OCI-LY3 (cell line): ENCODE measurements at regions not wholly inside any gene's neighbourhood (a gene's known extent, or its start where the extent isn't known, plus 50 kb on each side); places are given as distances from the start of the nearest gene placed in this dataset.

Experiments used
- H2AFZ ChIP-seq: fragments of 200-600, 300-600 bp; shearing (Covaris generic); 2 replicates; pipeline ENCODE4 v1.6.0; 2014; ENCODE audit warnings: antibody characterized with exemption, low read depth, low read length
- H3K27ac ChIP-seq: fragments of 200-600, 300-600 bp; sonication (generic); 2 replicates; pipeline ENCODE4 v1.5.1; 2014; ENCODE audit warnings: mild to moderate bottlenecking, low read length, moderate library complexity, mixed read lengths
- H3K27me3 ChIP-seq: fragments of 200-600, 300-600 bp; sonication (generic); 2 replicates; pipeline ENCODE4 v1.6.1; 2014; ENCODE audit warnings: low read depth, low read length, mixed read lengths
- H3K36me3 ChIP-seq: fragments of 200-600, 300-600 bp; sonication (generic); replicated peaks from 2 replicates; pipeline ENCODE3; 2014; ENCODE audit warnings: low read depth, low read length, mixed read lengths
- H3K4me1 ChIP-seq: fragments of 300-600, 200-600 bp; sonication (generic); 2 replicates; pipeline ENCODE4 v1.6.1; 2014; ENCODE audit warnings: low read length, mixed read lengths
- H3K4me2 ChIP-seq: fragments of 200-600, 300-600 bp; sonication (generic); 2 replicates; pipeline ENCODE4 v1.6.1; 2014; ENCODE audit warnings: low read length, mixed read lengths
- H3K4me3 ChIP-seq: fragments of 300-600, 200-600 bp; sonication (generic); 2 replicates; pipeline ENCODE4 v1.5.1; 2014; ENCODE audit warnings: antibody characterized with exemption, mild to moderate bottlenecking, low read length, moderate library complexity
- H3K79me2 ChIP-seq: fragments of 300-600, 200-600 bp; shearing (Covaris generic); 2 replicates; pipeline ENCODE4 v1.6.1; 2014; ENCODE audit warnings: mild to moderate bottlenecking, low read length, mixed read lengths
- H3K9ac ChIP-seq: fragments of 300-600, 200-600 bp; shearing (Covaris generic); 2 replicates; pipeline ENCODE4 v1.6.0; 2014; ENCODE audit warnings: mild to moderate bottlenecking, low read length, moderate library complexity
- H3K9me3 ChIP-seq: fragments of 200-600, 300-600 bp; shearing (Covaris generic); 2 replicates; pipeline ENCODE4 v1.6.1; 2014; ENCODE audit warnings: low read length, mixed read lengths; ENCODE audit not compliant: insufficient read depth
- H4K20me1 ChIP-seq: fragments of 200-600, 300-600 bp; sonication (generic); 2 replicates; pipeline ENCODE4 v1.6.1; 2016; ENCODE audit warnings: low read length, mixed read lengths; ENCODE audit not compliant: insufficient read depth
- CTCF ChIP-seq: fragments of 200-600, 300-600 bp; sonication (generic); IDR thresholded peaks from 2 replicates; pipeline ENCODE4 v1.5.1; 2014; ENCODE audit warnings: antibody characterized with exemption, low read length, low read depth
- EZH2phosphoT487 ChIP-seq: fragments of 200-600 bp; shearing (Covaris generic); IDR thresholded peaks from 2 replicates; pipeline ENCODE4 v1.6.1; 2018; ENCODE audit warnings: antibody characterized with exemption, mixed run types, low read depth

GRCh38 chr5:22947921-22948320 is 94.8 kb upstream of the CDH12 start:
- no peaks in the 10 kb centered on the region for H3K4me1 ChIP-seq
- no peaks in the 10 kb centered on the region for H3K36me3 ChIP-seq
- no peak for TF ChIP-seq EZH2phosphoT487
- no peak for TF ChIP-seq CTCF
- H3K27ac ChIP-seq: no peak overlapping the region
- no peaks in the 10 kb centered on the region for H3K9me3 ChIP-seq
- no peak overlapping the region for H2AFZ ChIP-seq
- no peaks in the 10 kb centered on the region for H3K27me3 ChIP-seq
- no peak overlapping the region for H3K4me3 ChIP-seq
- H3K4me2 ChIP-seq: no peak overlapping the region
- no peaks in the 10 kb centered on the region for H3K79me2 ChIP-seq
- H3K9ac ChIP-seq: no peak overlapping the region
- no peaks in the 10 kb centered on the region for H4K20me1 ChIP-seq

GRCh38 chr5:22938362-22938761 is 85.2 kb upstream of the CDH12 start:
- Histone ChIP-seq H3K27ac (no peak overlapping the region), H3K9ac (no peak overlapping the region), H4K20me1 (no peaks in the 10 kb centered on the region), H3K36me3 (no peaks in the 10 kb centered on the region), H3K4me1 (no peaks in the 10 kb centered on the region), H2AFZ (no peak overlapping the region), H3K4me2 (no peak overlapping the region), H3K27me3 (no peaks in the 10 kb centered on the region), H3K79me2 (no peaks in the 10 kb centered on the region), H3K4me3 (no peak overlapping the region), H3K9me3 (no peaks in the 10 kb centered on the region)
- no peak for TF ChIP-seq CTCF
- TF ChIP-seq EZH2phosphoT487: no peak

GRCh38 chr5:22928821-22929482 is 75.8 kb upstream of the CDH12 start:
- Histone ChIP-seq H2AFZ (no peak overlapping the region), H3K36me3 (no peaks in the 10 kb centered on the region), H4K20me1 (no peaks in the 10 kb centered on the region), H3K27me3 (no peaks in the 10 kb centered on the region), H3K9me3 (no peaks in the 10 kb centered on the region), H3K4me1 (no peaks in the 10 kb centered on the region), H3K4me3 (no peak overlapping the region), H3K79me2 (no peaks in the 10 kb centered on the region), H3K9ac (no peak overlapping the region), H3K4me2 (no peak overlapping the region), H3K27ac (no peak overlapping the region)
- TF ChIP-seq EZH2phosphoT487 (no peak), CTCF (no peak)

- no peak overlapping the region for H3K27ac ChIP-seq
- TF ChIP-seq EZH2phosphoT487 (no peak), CTCF (no peak)
- no peaks in the 10 kb centered on the region for H3K4me1 ChIP-seq
- H3K36me3 ChIP-seq: no peaks in the 10 kb centered on the region
- H3K9me3 ChIP-seq: no peaks in the 10 kb centered on the region
- no peak overlapping the region for H3K4me2 ChIP-seq
- no peak overlapping the region for H2AFZ ChIP-seq
- no peaks in the 10 kb centered on the region for H3K79me2 ChIP-seq
- no peak overlapping the region for H3K9ac ChIP-seq
- no peaks in the 10 kb centered on the region for H4K20me1 ChIP-seq
- H3K27me3 ChIP-seq: no peaks in the 10 kb centered on the region
- no peak overlapping the region for H3K4me3 ChIP-seq
These were observed 73.4 kb upstream of the CDH12 start for GRCh38 chr5:22926574-22926973.
